Stimulated activated CD4-positive, alpha-beta T cell treated with anti-CD3 and anti-CD28 coated beads, Interleukin-12 subunit alpha, Interleukin-12 subunit beta, amount 100 ng/mL, for 24 hours (primary cell): ENCODE measurements at regions not wholly inside any gene's neighbourhood (a gene's known extent, or its start where the extent isn't known, plus 50 kb on each side); places are given as distances from the start of the nearest gene placed in this dataset.

Experiments used
- DNase-seq, 2 experiments: peaks; one replicate each; pipeline ENCODE4 v3.0.0-alpha.2; 2020; ENCODE audit warnings: low read depth in 2 of 2

DNA sequence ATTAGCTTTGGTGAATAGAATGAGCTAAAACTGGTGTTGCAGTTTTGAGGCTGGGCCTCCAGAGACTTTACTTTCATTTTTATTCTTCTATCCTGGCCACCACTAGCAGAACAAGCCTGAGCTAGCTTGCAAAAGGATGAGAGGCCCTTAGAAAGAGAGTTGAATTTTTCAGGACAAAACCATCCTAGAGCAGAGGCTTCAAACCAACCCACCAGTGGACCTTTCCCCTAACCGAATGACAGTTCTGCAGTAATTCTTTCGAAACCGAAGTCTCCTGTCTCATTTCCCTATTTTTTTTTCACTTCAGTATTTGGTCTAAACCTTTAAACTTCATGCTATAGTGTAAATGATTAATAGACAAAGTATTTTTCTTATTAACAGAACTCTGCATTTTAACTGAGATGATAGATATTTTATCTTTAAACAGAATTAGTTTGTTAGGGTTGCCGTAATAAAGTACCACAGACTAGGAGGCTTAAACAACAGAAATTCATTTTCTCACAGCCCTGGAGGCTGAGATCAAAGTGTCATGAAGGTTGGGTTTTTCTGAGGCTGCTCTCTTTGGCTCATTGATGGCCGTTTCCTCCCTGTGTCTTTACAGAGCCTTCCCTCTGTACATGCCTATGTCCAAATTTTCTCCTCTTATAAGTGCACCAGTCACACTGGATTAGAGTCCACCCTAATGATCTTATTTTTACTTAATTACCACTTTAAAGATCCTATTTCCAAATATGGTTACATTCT is 80.6 kb upstream of the PAK5 start:
- DNase-seq, result no peak

GRCh38 chr20:9918348-9918747 is 79.5 kb upstream of the PAK5 start:
- DNase-seq, result no peak

GRCh38 chr20:9916761-9917160 is 77.9 kb upstream of the PAK5 start:
- DNase-seq, result no peak

DNA sequence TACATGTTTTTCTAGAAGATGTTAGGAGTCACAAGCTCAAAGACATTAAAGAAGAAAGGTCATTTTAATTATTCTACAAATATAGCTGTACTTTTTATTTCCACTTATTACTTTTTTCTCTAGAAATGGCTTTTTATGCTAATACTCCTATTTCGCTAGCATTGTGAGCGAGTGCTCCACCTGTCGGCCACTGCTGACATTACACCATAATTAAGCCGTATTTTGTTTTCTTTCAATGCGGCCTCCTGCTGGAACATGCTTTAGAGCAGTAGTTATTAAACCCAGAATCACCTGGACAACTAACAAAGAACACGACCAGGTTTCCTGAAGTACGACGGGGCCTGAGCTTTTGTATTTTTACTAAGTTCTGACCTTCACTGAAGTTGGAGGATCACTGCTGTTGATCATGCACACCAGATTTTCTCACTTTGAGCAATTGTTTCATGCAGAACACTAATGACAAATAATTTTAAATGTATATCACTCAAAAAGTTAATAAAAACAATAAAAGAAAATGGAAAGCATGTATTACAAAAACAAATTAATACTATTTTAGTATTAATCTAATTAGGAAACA is 74.1 kb upstream of the PAK5 start:
- DNase-seq, result peak in 1 of 2 experiments; percentile 34

- no peak for DNase-seq
These were observed 73.4 kb upstream of the PAK5 start for GRCh38 chr20:9912290-9912689.

DNA sequence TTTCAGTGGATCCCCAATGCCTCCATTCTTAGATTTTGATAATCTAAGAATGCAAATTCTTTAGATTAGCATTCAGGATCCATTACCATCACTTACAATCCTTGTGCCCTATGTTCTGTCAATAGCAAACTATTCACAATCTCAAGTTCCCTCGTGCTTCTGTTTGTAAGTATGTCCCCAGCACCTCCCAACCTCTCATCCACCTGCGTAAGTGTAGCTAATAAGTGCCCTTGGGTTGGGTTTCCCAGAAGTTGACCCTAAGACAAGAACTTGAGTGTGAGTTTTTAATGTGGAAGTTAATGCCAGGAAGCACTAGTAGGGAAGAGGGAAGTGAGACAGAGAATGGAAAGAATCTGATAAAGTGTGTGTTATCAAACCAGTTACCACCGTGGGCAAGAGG is 72.6 kb upstream of the PAK5 start:
- no peak for DNase-seq

DNA sequence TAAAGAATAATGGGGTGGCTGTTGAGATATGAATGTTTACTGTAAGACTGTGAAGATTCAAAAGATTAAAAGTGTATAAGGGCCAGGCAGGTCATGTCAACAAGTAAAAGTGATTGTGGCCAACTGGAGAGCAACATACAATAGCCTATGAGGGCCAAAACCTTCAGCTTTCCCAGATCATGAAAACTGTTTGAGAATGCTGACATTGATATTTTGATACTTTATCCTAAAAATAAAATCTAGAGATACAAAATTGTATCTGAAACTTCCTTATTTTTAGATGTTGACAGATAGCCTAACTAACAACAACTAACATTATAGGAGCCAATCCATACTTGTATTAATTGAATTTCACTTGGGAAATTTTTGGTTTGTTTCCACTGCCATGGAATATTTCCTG is 70.3 kb upstream of the PAK5 start:
- DNase-seq, result no peak

DNA sequence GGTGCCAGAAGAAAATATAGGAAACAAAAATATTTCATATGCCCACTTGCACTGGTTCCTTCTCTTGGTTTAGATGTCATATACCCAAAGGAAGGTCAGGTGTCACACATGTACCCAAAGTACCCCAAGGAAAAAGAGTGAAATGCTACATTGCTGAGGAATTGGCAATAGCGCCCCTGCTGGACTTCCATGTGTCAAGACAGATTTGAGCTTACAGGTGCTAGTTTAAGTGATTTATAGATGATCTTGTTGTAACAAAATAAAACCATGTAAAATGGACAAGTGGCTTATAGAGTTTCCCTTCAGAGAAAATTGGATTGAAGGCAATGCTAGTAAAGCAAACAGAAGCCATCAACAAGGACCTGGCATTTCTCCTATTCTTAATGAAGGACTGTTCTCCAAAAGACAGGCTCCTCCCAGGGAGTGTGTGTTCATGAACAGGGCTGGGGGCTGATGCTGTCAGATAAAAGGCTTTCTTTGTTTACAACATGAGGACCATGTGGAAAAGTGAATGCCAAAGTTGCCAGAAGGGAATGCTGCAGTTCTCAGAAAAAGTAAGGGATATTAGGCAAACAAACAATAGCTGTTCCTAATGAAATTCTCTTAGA is 64.3 kb upstream of the PAK5 start:
- no peak for DNase-seq

GRCh38 chr20:9889270-9889981 is 50.5 kb upstream of the PAK5 start:
- no peak for DNase-seq
